Heart right ventricle (tissue), 16 donors: ENCODE measurements at regions not wholly inside any gene's neighbourhood (a gene's known extent, or its start where the extent isn't known, plus 50 kb on each side); places are given as distances from the start of the nearest gene placed in this dataset.

Source experiments
- ATAC-seq, 8 donors: fragments of 200-7000 bp; cut with Tn5 transposase; one replicate each; pipeline ENCODE4 v1.9.1; 2020; ENCODE audit warnings: mild to moderate bottlenecking in 8 of 8, moderate library complexity in 8 of 8, moderate number of reproducible peaks in 1 of 8
- DNase-seq, 2 donors: peaks; one replicate each; pipeline ENCODE4 v3.0.0-alpha.2; 2020
- H3K27ac ChIP-seq, 10 donors: fragments of 200-600 bp; sonication (generic) in 2 of 10; one replicate each; pipeline versions ENCODE4 v1.5.0 to v1.8.0; 2020 to 2022; ENCODE audit warnings: mild to moderate bottlenecking in 3 of 10
- H3K27me3 ChIP-seq, 7 donors: fragments of 200-600 bp; one replicate each; pipeline ENCODE4 v1.8.0; 2021 to 2022; ENCODE audit warnings: mild to moderate bottlenecking in 2 of 7
- H3K36me3 ChIP-seq, 9 donors: fragments of 200-600 bp; sonication (generic) in 1 of 9; one replicate each; pipeline versions ENCODE4 v1.5.0 to v1.8.0; 2020 to 2022; ENCODE audit warnings: mild to moderate bottlenecking in 2 of 9
- H3K4me1 ChIP-seq, 9 donors: fragments of 200-600 bp; sonication (generic) in 1 of 9; one replicate each; pipeline versions ENCODE4 v1.5.0 to v1.8.0; 2020 to 2022; ENCODE audit warnings: mild to moderate bottlenecking in 4 of 9
- H3K4me3 ChIP-seq, 10 donors: fragments of 200-600 bp; sonication (generic) in 2 of 10; one replicate each; pipeline versions ENCODE4 v1.5.0 to v1.8.0; 2020 to 2022; ENCODE audit warnings: mild to moderate bottlenecking in 7 of 10, moderate library complexity in 2 of 10
- H3K9me3 ChIP-seq, 11 donors: fragments of 200-600 bp in 10 of 11; sonication (generic) in 2 of 11; one replicate each; pipeline versions ENCODE4 v1.5.0 to v1.8.0; 2013 to 2022; ENCODE audit warnings: mild to moderate bottlenecking in 2 of 11, control low read depth in 1 of 11, moderate library complexity in 1 of 11
- CTCF ChIP-seq, 9 donors: fragments of 200-600 bp; sonication (generic) in 2 of 9; IDR thresholded peaks; one replicate each; pipeline versions ENCODE4 v1.5.0 to v1.8.0; 2021 to 2022; ENCODE audit warnings: antibody characterized with exemption in 9 of 9, mild to moderate bottlenecking in 5 of 9, moderate library complexity in 1 of 9
- WGBS, 2 donors: extraction: QIAGEN DNeasy Blood & Tissue Kit; methylation state at CpG; one replicate each; pipeline ENCODE4 v1.1.7; 2013; ENCODE audit warnings: inconsistent platforms in 1 of 2; 5-methylcytosine and 5-hydroxymethylcytosine counted together
- intact Hi-C, 10 donors: fragments of 100-400 bp; cut with DNase I; formaldehyde crosslinking; loops; one replicate each; pipeline versions ENCODE4 v1.11.1 to v1.14.2; 2022
- donor health status: Arrhythmogenic right ventricular cardiomyopathy.
- donor health status: ischemic (EF 13 %, LVEDD 7.1; RV severe dilation, severe dysfunction).
- donor health status: healthy with polysubstance abuse.
- donor health status: DM: no; HTN: yes; CAD: no.
- donor health status: DM: no; HTN: no; CAD: no.
- donor health status: ischemic (EF 25% LVEDD 6.9; RV normal size, moderate dysfunction).
- donor health status: ischemic (EF 25% LVEDD 5.7; RV mildly dilated, moderate dysfunction).
- donor health status: healthy.
- donor health status: DM: yes; HTN: yes; CAD: no.
- donor health status: Ischemic cardiomyopathy.
- donor health status: ischemic (EF 35%, LVEDD 5.7; RV mildly dilated, moderate dysfunction).
- donor health status: nonischemic (EF 11% LVEDD 7.7; RV severe dilation, severe dysfunction).
- donor health status: DM: yes; HTN: yes; CAD: no.
- donor health status: PGD.
- donor health status: ischemic (EF 29% LVEDD 5.4; RV normal size, mild dysfunction).
- donor health status: nonischemic (EF 23%, LVEDD 6.1; RV moderate dilation, normal function).

GRCh38 chr1:200468264-200469001 lies 58.6 kb upstream of the ZNF281 start:
- TF ChIP-seq CTCF (IDR thresholded peaks at IDR 0.05) = no peak
- ATAC-seq (no peak), DNase-seq (no peak)
- Histone ChIP-seq H3K9me3 (no peaks in the 10 kb centered on the region), H3K27ac (no peak overlapping the region), H3K4me3 (no peak overlapping the region), H3K36me3 (no peaks in the 10 kb centered on the region), H3K27me3 (peaks cover 0 to 14% (median 3%) of the 10 kb centered on the region in 7 donors), H3K4me1 (no peaks in the 10 kb centered on the region)
- 85 to 90% methylated on average over 4 of the region's 4 CpGs for WGBS, 2 donors
- intact Hi-C loops = no loop called here

DNA sequence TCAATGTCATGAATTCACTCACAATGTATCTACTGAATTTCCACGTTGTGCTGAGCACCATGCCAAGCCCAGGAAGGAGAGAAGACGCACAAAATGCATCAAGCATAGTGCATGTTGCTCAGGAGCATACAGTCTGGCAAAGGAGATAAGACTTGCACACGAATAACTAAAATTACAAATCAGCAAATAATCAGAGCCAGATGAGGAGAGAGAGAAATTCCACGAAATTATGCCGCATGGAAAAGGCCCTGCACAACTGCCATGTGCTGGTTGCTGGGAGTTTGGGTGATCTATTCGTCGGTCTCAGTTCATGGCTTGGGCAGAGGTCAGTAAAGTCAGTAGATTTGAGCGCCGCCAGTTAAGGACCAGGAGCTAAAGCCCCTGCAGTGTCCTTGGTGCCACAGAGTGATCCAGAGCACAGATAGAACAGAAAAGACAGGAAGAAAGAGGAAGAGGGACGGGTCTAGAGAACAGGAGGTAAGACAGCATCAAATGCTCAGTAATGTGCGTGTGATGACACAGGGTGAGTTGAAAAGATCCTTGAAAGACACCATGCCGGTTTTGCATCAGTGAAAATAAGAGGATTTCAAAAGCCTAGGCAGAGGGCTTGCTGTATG lies 55.1 kb upstream of the ZNF281 start:
- WGBS, 2 donors = 75 to 76% methylated on average over 12 of the region's 12 CpGs
- H3K9me3 ChIP-seq = no peaks in the 10 kb centered on the region
- intact Hi-C loops = no loop called here
- H3K27me3 ChIP-seq = peaks cover 0 to 11% (median 0%) of the 10 kb centered on the region in 7 donors
- ATAC-seq = no peak
- no peaks in the 10 kb centered on the region for H3K4me1 ChIP-seq
- no peak for DNase-seq
- H3K4me3 ChIP-seq = no peak overlapping the region
- H3K27ac ChIP-seq = no peak overlapping the region
- TF ChIP-seq CTCF (IDR thresholded peaks at IDR 0.05) = no peak
- no peaks in the 10 kb centered on the region for H3K36me3 ChIP-seq
